Activated naive CD4-positive, alpha-beta T cell treated with anti-CD3 and anti-CD28 coated beads, Interleukin-2, amount 50 U/mL, for 72 hours (primary cell): ENCODE measurements at regions not wholly inside any gene's neighbourhood (a gene's known extent, or its start where the extent isn't known, plus 50 kb on each side); places are given as distances from the start of the nearest gene placed in this dataset.
"Not testable (repeated sequence)": the region's sequence is repeated elsewhere in the genome, so short reads cannot be mapped to it uniquely, and the experiment has no call there.

ENCODE experiments used
- ATAC-seq, 2 donors: fragments of 150-1000 bp; cut with Tn5 transposase; 2 replicates each; pipeline ENCODE4 v1.10.0; 2021; ENCODE audit warnings: mild to moderate bottlenecking in 2 of 2, moderate library complexity in 2 of 2
- DNase-seq, 2 donors: peaks; one replicate each; pipeline ENCODE4 v3.0.0; 2021 to 2022; ENCODE audit warnings: low spot score in 2 of 2
- H3K27ac Mint-ChIP-seq, 2 donors: one replicate each; pipeline ENCODE4 v1.8.0; 2022; ENCODE audit warnings: mild to moderate bottlenecking in 2 of 2, mixed read lengths in 2 of 2
- H3K36me3 Mint-ChIP-seq, 2 donors: one replicate each; pipeline ENCODE4 v1.8.0; 2022; ENCODE audit warnings: mixed read lengths in 2 of 2
- H3K9me3 Mint-ChIP-seq, 2 donors: one replicate each; pipeline ENCODE4 v1.8.0; 2022; ENCODE audit warnings: mixed read lengths in 2 of 2

GRCh38 chr3:19825193-19825592, 108.8 kb downstream of the EFHB start:
- peaks cover 9 to 11% of the 10 kb centered on the region in 2 donors for H3K9me3 Mint-ChIP-seq
- ATAC-seq (no peak), DNase-seq (no peak)
- no peak overlapping the region for H3K27ac Mint-ChIP-seq
- H3K36me3 Mint-ChIP-seq = peaks cover 0 to 6% of the 10 kb centered on the region in 2 donors

GRCh38 chr3:19822805-19823204, 111.2 kb downstream of the EFHB start:
- H3K36me3 Mint-ChIP-seq = peaks cover 0 to 6% of the 10 kb centered on the region in 2 donors
- no peak for ATAC-seq
- peaks cover 9 to 11% of the 10 kb centered on the region in 2 donors for H3K9me3 Mint-ChIP-seq
- no peak overlapping the region for H3K27ac Mint-ChIP-seq
- no peak for DNase-seq

DNA sequence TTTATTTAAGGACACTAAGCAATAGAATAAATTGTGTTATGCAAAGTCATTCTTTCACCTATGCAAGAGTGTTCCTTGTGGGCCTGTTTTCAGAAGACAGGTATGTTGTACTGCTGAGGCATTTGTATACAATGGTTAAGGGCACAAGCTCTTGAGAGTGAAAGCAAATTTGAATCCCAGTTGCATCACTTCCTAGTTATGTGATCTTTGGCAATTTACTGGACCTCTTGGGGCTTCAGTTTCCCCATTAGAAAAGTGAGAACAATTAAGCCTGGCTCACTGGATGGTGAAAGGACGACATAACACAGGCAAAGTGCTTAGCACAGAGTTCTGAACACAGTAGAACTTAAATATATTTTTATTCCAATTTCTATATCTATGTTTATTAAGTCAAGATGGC, 117.4 kb downstream of the EFHB start:
- Mint-ChIP-seq H3K9me3 (peaks cover 0 to 3% of the 10 kb centered on the region in 2 donors), H3K27ac (no peak overlapping the region), H3K36me3 (no peaks in the 10 kb centered on the region)
- ATAC-seq = no peak
- no peak for DNase-seq

- Mint-ChIP-seq H3K9me3 (no peaks in the 10 kb centered on the region), H3K27ac (no peak overlapping the region), H3K36me3 (no peaks in the 10 kb centered on the region)
- DNase-seq (no peak), ATAC-seq (no peak)
Measured at GRCh38 chr3:19815805-19816204, 118.2 kb downstream of the EFHB start.

- ATAC-seq, H3K27ac Mint-ChIP-seq, DNase-seq: not testable (repeated sequence)
Measured at GRCh38 chr3:19813743-19814142, 120.3 kb downstream of the EFHB start.

GRCh38 chr3:19811689-19812088, 122.3 kb downstream of the EFHB start:
- DNase-seq (no peak), ATAC-seq (no peak)
- Mint-ChIP-seq H3K36me3 (no peaks in the 10 kb centered on the region), H3K9me3 (no peaks in the 10 kb centered on the region), H3K27ac (no peak overlapping the region)

More at GRCh38 chr3:19813743-19814142, 120.3 kb downstream of the EFHB start:
- not testable (repeated sequence) for H3K36me3 Mint-ChIP-seq, H3K9me3 Mint-ChIP-seq

GRCh38 chr3:19808834-19809233, 125.2 kb downstream of the EFHB start:
- no peak for ATAC-seq
- H3K36me3 Mint-ChIP-seq = peaks cover 0 to 1% of the 10 kb centered on the region in 2 donors
- no peak for DNase-seq
- no peak overlapping the region for H3K27ac Mint-ChIP-seq
- no peaks in the 10 kb centered on the region for H3K9me3 Mint-ChIP-seq

- ATAC-seq (no peak), DNase-seq (no peak)
- peaks cover 0 to 11% of the 10 kb centered on the region in 2 donors for H3K36me3 Mint-ChIP-seq
- no peak overlapping the region for H3K27ac Mint-ChIP-seq
- peaks cover 16 to 19% of the 10 kb centered on the region in 2 donors for H3K9me3 Mint-ChIP-seq
Measured at GRCh38 chr3:19799887-19800286, 134.1 kb downstream of the EFHB start.

DNA sequence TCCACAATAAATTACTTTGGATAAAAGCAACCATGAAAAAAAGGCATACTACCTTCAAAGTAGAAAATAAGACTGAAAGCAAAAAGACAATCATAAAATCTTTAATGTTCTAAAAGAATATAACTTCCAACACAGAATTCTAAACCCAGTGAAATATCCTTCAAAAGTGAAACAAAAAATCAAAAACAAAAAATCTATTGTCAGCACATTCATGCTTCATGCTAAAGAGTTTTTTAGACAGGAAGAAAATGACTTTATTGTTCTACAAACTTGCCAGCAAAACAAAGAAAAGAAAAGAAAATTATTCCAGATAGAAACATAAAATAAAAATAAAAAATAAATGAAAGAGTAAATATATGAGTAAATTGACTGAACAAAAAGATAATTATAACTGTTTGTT, 134.9 kb downstream of the EFHB start:
- Mint-ChIP-seq H3K9me3 (peaks cover 16 to 19% of the 10 kb centered on the region in 2 donors), H3K36me3 (peaks cover 0 to 11% of the 10 kb centered on the region in 2 donors), H3K27ac (no peak overlapping the region)
- DNase-seq (no peak), ATAC-seq (no peak)

DNA sequence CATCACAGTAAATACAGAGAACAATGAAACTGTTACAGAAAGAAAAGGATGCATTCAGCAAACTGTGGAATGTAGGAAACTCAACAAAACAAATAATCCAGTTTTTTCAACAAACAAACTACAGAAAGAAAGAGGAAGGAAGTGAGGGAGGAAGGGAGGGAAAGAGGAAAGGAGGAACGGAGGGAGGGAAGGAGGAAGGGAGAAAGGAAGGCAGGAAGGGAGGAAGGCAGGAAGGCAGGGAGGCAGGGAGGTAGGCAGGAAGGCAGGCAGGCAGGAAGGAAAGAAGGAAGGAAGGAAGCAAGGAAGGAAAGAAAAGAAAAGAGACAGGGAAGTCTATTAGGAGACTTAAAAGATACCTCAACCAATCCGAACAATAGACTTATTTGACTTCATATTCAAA, 135.7 kb downstream of the EFHB start:
- Mint-ChIP-seq H3K9me3 (peaks cover 16 to 19% of the 10 kb centered on the region in 2 donors), H3K36me3 (peaks cover 0 to 5% of the 10 kb centered on the region in 2 donors), H3K27ac (no peak overlapping the region)
- no peak for DNase-seq
- ATAC-seq = no peak

DNA sequence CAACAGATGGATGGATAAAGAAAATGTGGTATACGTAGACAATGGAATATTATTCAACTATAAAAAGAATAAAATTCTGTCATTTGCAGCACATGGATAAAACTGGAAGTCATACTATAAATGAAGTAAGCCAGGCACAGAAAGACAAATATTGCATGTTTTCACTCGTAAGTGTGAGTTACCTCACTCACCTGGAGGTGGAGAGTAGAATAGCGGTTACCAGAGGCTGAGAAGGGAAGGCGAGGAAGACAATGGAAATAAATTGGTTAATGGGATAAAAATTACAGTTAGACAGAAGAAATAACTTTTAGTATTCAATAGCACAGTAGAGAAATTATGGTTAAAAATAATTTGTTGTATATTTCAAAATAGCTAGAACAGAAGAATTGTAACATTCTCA, 141.6 kb downstream of the EFHB start:
- ATAC-seq (no peak), DNase-seq (no peak)
- no peaks in the 10 kb centered on the region for H3K9me3 Mint-ChIP-seq
- no peak overlapping the region for H3K27ac Mint-ChIP-seq
- H3K36me3 Mint-ChIP-seq = no peaks in the 10 kb centered on the region

- ATAC-seq = no peak
- no peaks in the 10 kb centered on the region for H3K9me3 Mint-ChIP-seq
- no peak for DNase-seq
- no peaks in the 10 kb centered on the region for H3K36me3 Mint-ChIP-seq
- no peak overlapping the region for H3K27ac Mint-ChIP-seq
Measured at GRCh38 chr3:19775765-19776164, 158.3 kb downstream of the EFHB start.

GRCh38 chr3:19769694-19770093, 164.3 kb downstream of the EFHB start:
- DNase-seq (no peak), ATAC-seq (no peak)
- Mint-ChIP-seq H3K36me3 (no peaks in the 10 kb centered on the region), H3K9me3 (no peaks in the 10 kb centered on the region), H3K27ac (no peak overlapping the region)

DNA sequence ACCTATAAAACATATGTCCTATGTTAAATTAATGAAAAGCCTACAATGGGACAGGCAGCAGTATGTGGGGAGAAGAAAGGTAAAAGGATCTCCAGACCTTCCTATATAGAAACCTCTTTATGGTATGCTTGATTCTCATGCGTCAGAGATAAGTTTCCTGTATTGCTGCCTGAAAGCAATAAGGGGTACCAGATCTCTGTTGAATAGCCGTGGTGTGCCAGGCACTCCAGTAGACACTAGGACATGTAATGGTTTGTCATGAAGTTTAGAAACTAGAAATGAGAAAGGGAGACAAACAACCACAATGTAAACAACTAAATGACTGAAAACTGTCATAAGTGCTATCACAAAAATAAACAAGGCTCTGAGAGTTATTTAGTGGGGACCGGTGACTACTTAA, 168.1 kb downstream of the EFHB start:
- Mint-ChIP-seq H3K36me3 (no peaks in the 10 kb centered on the region), H3K27ac (no peak overlapping the region), H3K9me3 (no peaks in the 10 kb centered on the region)
- DNase-seq (no peak), ATAC-seq (no peak)

DNA sequence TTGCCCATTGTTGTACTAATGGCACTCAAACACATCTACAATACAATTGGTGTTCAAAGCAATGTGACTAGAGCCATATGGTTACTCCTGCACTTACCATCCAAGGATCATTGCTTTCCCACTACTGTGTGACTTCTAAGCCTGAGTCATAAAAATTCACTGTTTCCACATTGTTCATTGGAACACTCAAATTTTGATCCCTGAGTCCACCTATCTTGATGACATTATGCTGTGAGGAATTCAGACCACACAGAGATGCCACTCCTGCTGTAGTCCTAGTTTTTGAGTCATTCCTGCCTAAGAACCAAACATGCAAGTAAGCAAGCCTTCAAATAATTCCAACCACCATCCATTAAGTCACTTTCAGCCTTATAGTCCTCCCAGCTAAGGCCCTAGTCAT, 176.2 kb downstream of the EFHB start:
- Mint-ChIP-seq H3K36me3 (no peaks in the 10 kb centered on the region), H3K27ac (no peak overlapping the region), H3K9me3 (peaks cover 3 to 5% of the 10 kb centered on the region in 2 donors)
- DNase-seq (no peak), ATAC-seq (no peak)

GRCh38 chr3:19749448-19750017, 184.5 kb downstream of the EFHB start:
- Mint-ChIP-seq H3K27ac (no peak overlapping the region), H3K9me3 (peaks cover 4 to 5% of the 10 kb centered on the region in 2 donors), H3K36me3 (no peaks in the 10 kb centered on the region)
- ATAC-seq = no peak
- DNase-seq = no peak

- DNase-seq (no peak), ATAC-seq (no peak)
- Mint-ChIP-seq H3K27ac (no peak overlapping the region), H3K9me3 (peaks cover 4 to 5% of the 10 kb centered on the region in 2 donors), H3K36me3 (no peaks in the 10 kb centered on the region)
Measured at GRCh38 chr3:19748782-19749447, 185.1 kb downstream of the EFHB start.

GRCh38 chr3:19744047-19744446, 190.0 kb downstream of the EFHB start:
- DNase-seq (no peak), ATAC-seq (no peak)
- Mint-ChIP-seq H3K27ac (no peak overlapping the region), H3K9me3 (peaks cover 0 to 4% of the 10 kb centered on the region in 2 donors), H3K36me3 (no peaks in the 10 kb centered on the region)
